BE2C (cell line): ENCODE measurements at regions not wholly inside any gene's neighbourhood (a gene's known extent, or its start where the extent isn't known, plus 50 kb on each side); places are given as distances from the start of the nearest gene placed in this dataset.

Experiments used
- DNase-seq: peaks from one replicate; pipeline ENCODE4 v3.0.0-alpha.2; 2020
- H3K27me3 ChIP-seq: fragments of 250-450 bp; sonication (Bioruptor Pico); 2 replicates; pipeline ENCODE4 v1.5.1; 2020; ENCODE audit warnings: mild to moderate bottlenecking
- H3K36me3 ChIP-seq: fragments of 250-450 bp; sonication (Bioruptor Pico); 2 replicates; pipeline ENCODE4 v1.5.1; 2020; ENCODE audit warnings: mild to moderate bottlenecking
- H3K4me1 ChIP-seq: fragments of 250-450 bp; sonication (Bioruptor Pico); 2 replicates; pipeline ENCODE4 v1.5.1; 2020
- H3K4me3 ChIP-seq: 2 replicates; pipeline ENCODE4 v1.5.1; 2011; ENCODE audit warnings: low read depth, low read length
- H3K9me3 ChIP-seq: fragments of 250-450 bp; sonication (Bioruptor Pico); 2 replicates; pipeline ENCODE4 v1.5.1; 2020
- CTCF ChIP-seq: IDR thresholded peaks from 2 replicates; pipeline ENCODE4 v1.5.1; 2012; ENCODE audit warnings: mild to moderate bottlenecking, low read depth, low read length

GRCh38 chr16:51779240-51779639 is 628.2 kb upstream of the SALL1 start:
- Histone ChIP-seq H3K27me3 (0 out of 2 replicates have a peak, but pooled peaks cover 6% of the 10 kb centered on the region), H3K36me3 (no peaks in the 10 kb centered on the region), H3K4me3 (no peak overlapping the region), H3K4me1 (no peaks in the 10 kb centered on the region), H3K9me3 (no peaks in the 10 kb centered on the region)
- DNase-seq = no peak
- TF ChIP-seq CTCF = no peak

GRCh38 chr16:51773071-51773890 is 622.2 kb upstream of the SALL1 start:
- Histone ChIP-seq H3K4me3 (no peak overlapping the region), H3K36me3 (no peaks in the 10 kb centered on the region), H3K9me3 (no peaks in the 10 kb centered on the region), H3K4me1 (no peaks in the 10 kb centered on the region), H3K27me3 (peaks cover 32% of the 10 kb centered on the region)
- TF ChIP-seq CTCF = no peak
- no peak for DNase-seq

- Histone ChIP-seq H3K4me1 (0 out of 2 replicates have a peak, but pooled peaks cover 3% of the 10 kb centered on the region), H3K4me3 (no peak overlapping the region), H3K27me3 (peaks cover 69% of the 10 kb centered on the region), H3K9me3 (no peaks in the 10 kb centered on the region), H3K36me3 (no peaks in the 10 kb centered on the region)
- TF ChIP-seq CTCF = no peak
- DNase-seq = no peak
Observed at GRCh38 chr16:51766739-51767138, 615.7 kb upstream of the SALL1 start.

- H3K4me1 ChIP-seq = peaks cover 14% of the 10 kb centered on the region
- TF ChIP-seq CTCF = no peak
- no peaks in the 10 kb centered on the region for H3K9me3 ChIP-seq
- H3K4me3 ChIP-seq = no peak overlapping the region
- DNase-seq = no peak
- H3K27me3 ChIP-seq = peaks cover 55% of the 10 kb centered on the region
- no peaks in the 10 kb centered on the region for H3K36me3 ChIP-seq
Observed at GRCh38 chr16:51763072-51763661, 612.1 kb upstream of the SALL1 start.

- Histone ChIP-seq H3K9me3 (no peaks in the 10 kb centered on the region), H3K4me1 (peaks cover 19% of the 10 kb centered on the region), H3K27me3 (peaks cover 48% of the 10 kb centered on the region), H3K4me3 (peak overlapping the region; percentile 32), H3K36me3 (no peaks in the 10 kb centered on the region)
- peak; percentile 86 for DNase-seq
- peak; percentile 95 for TF ChIP-seq CTCF
Observed at GRCh38 chr16:51762081-51762996, 611.3 kb upstream of the SALL1 start.
